Transverse colon (tissue), 4 donors: ENCODE measurements at regions not wholly inside any gene's neighbourhood (a gene's known extent, or its start where the extent isn't known, plus 50 kb on each side); places are given as distances from the start of the nearest gene placed in this dataset.

ENCODE experiments used
- DNase-seq: peaks from one replicate; pipeline ENCODE4 v3.0.0-alpha.2; 2019
- H3K27ac ChIP-seq, 4 donors: fragments of 200-600 bp; sonication (generic); 2 replicates each; pipeline ENCODE4 v1.5.1; 2016 to 2018; ENCODE audit warnings: inconsistent platforms in 4 of 4
- H3K27me3 ChIP-seq: fragments of 200-600 bp; sonication (generic); 2 replicates; pipeline ENCODE4 v1.5.1; 2017; ENCODE audit warnings: inconsistent platforms
- H3K36me3 ChIP-seq, 4 donors: fragments of 200-600 bp; sonication (generic); 2 replicates each; pipeline ENCODE4 v1.5.1; 2017 to 2019; ENCODE audit warnings: inconsistent platforms in 4 of 4
- H3K4me1 ChIP-seq, 4 donors: fragments of 200-600 bp; sonication (generic); 2 replicates each; pipeline ENCODE4 v1.5.1; 2017 to 2020; ENCODE audit warnings: inconsistent platforms in 4 of 4
- H3K4me3 ChIP-seq, 4 donors: fragments of 200-600 bp; sonication (generic); 1 replicate in 1 of 4; 2 replicates in 3 of 4; pipeline versions ENCODE4 v1.5.1 to v1.6.1; 2017 to 2019; ENCODE audit warnings: inconsistent platforms in 4 of 4
- H3K9me3 ChIP-seq, 2 donors: fragments of 200-600 bp; sonication (generic); 2 replicates each; pipeline ENCODE4 v1.5.1; 2017 to 2019; ENCODE audit warnings: inconsistent platforms in 2 of 2
- EP300 ChIP-seq: sonication (generic); formaldehyde crosslinking; IDR thresholded peaks from one replicate; pipeline ENCODE4 v1.6.1; 2017; ENCODE audit warnings: antibody characterized with exemption, low read depth
- POLR2A ChIP-seq: fragments of 450-650 bp; IDR thresholded peaks from one replicate; pipeline ENCODE4 v1.6.1; 2016; ENCODE audit warnings: antibody characterized with exemption, mild to moderate bottlenecking, moderate library complexity
- POLR2AphosphoS5 ChIP-seq, 3 donors: sonication (generic); formaldehyde crosslinking; IDR thresholded peaks; one replicate each; pipeline ENCODE4 v1.6.1; 2016; ENCODE audit warnings: antibody characterized with exemption in 3 of 3
- WGBS, 2 donors: methylation state at CpG; one replicate each; pipeline ENCODE4 v1.1.5; 2018; ENCODE audit warnings: low coverage in 1 of 2; 5-methylcytosine and 5-hydroxymethylcytosine counted together
- in situ Hi-C, 4 donors: fragments of 200-750 bp; cut with MboI; loops; one replicate each; pipeline versions ENCODE4 v1.15.0 to v1.15.1; 2017; ENCODE audit warnings: low sequenced_read_pairs in 3 of 4, low pct_ligation_motif_present in 1 of 4, low pct_unique_long_range_greater_than_20kb in 1 of 4
- intact Hi-C: fragments of 100-400 bp; cut with DNase I; formaldehyde crosslinking; loops from one replicate; pipeline ENCODE4 v1.15.1; 2023; ENCODE audit warnings: low total_unique reads
- TF ChIP-seq, protein P1 (sequence below), 5 experiments: fragments of 200-600 bp in 3 of 5; fragments of 450-650 bp in 2 of 5; sonication (generic) in 3 of 5; IDR thresholded peaks; 1 replicate in 2 of 5; 2 replicates in 3 of 5; pipeline ENCODE4 v1.5.1; 2016 to 2017; ENCODE audit warnings: antibody characterized with exemption in 5 of 5, inconsistent platforms in 3 of 5, mild to moderate bottlenecking in 2 of 5, moderate library complexity in 1 of 5

GRCh38 chr7:156527458-156527890 lies 113.1 kb upstream of the RNF32 start:
- intact Hi-C loops (no loop called here), in situ Hi-C loops (no loop called here)
- 23 to 35% methylated on average over 2 to 4 of the region's 4 CpGs for WGBS, 2 donors
- H3K9me3 ChIP-seq: no peaks in the 10 kb centered on the region
- no peak overlapping the region for H3K4me3 ChIP-seq
- peaks cover 0 to 9% (median 4%) of the 10 kb centered on the region in 4 donors for H3K4me1 ChIP-seq
- DNase-seq: peak; percentile 56
- no peaks in the 10 kb centered on the region for H3K36me3 ChIP-seq
- no peaks in the 10 kb centered on the region for H3K27me3 ChIP-seq
- H3K27ac ChIP-seq: peak overlapping the region; percentile 32 to 43 (median 39)
- TF ChIP-seq POLR2A (no peak), POLR2AphosphoS5 (IDR thresholded peaks at IDR 0.05) (no peak), EP300 (no peak)
- TF ChIP-seq, protein P1, sequence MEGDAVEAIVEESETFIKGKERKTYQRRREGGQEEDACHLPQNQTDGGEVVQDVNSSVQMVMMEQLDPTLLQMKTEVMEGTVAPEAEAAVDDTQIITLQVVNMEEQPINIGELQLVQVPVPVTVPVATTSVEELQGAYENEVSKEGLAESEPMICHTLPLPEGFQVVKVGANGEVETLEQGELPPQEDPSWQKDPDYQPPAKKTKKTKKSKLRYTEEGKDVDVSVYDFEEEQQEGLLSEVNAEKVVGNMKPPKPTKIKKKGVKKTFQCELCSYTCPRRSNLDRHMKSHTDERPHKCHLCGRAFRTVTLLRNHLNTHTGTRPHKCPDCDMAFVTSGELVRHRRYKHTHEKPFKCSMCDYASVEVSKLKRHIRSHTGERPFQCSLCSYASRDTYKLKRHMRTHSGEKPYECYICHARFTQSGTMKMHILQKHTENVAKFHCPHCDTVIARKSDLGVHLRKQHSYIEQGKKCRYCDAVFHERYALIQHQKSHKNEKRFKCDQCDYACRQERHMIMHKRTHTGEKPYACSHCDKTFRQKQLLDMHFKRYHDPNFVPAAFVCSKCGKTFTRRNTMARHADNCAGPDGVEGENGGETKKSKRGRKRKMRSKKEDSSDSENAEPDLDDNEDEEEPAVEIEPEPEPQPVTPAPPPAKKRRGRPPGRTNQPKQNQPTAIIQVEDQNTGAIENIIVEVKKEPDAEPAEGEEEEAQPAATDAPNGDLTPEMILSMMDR (IDR thresholded peaks at IDR 0.05): no peak

DNA sequence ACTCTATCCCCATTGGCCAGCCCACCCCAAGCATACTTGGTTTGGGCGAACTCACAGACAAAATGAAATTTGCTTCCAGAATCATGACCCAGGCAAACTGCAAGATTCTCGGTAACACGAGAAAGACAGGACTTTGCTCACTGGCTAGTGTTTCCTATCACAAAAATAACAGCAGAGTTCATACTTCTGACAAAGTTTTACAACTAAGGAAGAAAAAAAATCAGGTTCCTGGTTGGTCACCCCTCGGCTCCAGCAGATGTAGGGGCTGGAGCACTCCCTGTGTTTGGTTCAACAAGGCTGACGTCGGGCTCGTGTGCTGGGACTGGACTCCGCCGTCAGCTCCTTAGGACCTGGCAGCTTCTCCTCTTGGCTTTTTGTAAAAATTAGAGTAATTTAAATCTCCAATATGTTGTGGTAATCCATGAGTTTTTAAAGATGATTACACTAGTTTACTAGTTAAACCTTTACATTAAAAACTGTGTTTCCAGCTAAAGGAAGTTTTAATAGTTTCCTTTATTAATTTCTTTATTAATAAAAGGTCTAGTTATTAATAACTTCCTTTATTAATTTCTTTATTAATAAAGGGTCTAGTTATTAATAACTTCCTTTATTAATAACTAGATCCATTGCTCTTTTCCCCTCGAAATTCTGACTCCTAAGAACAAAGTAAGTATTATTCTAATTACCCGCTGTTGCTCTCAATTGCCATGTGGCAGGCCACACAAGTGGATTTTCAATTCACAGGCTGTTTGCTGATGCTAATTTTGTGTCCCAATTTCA lies 115.6 kb upstream of the RNF32 start:
- intact Hi-C loops: no loop called here
- H3K27me3 ChIP-seq: no peaks in the 10 kb centered on the region
- in situ Hi-C loops: no loop called here
- H3K36me3 ChIP-seq: no peaks in the 10 kb centered on the region
- no peak for DNase-seq
- H3K27ac ChIP-seq: no peak overlapping the region
- no peaks in the 10 kb centered on the region for H3K9me3 ChIP-seq
- H3K4me3 ChIP-seq: no peak overlapping the region
- TF ChIP-seq, protein P1 (IDR thresholded peaks at IDR 0.05): no peak
- TF ChIP-seq EP300: no peak
- TF ChIP-seq POLR2A: no peak
- peaks cover 0 to 9% (median 4%) of the 10 kb centered on the region in 4 donors for H3K4me1 ChIP-seq
- WGBS, 2 donors: 76 to 79% methylated on average over 10 to 11 of the region's 11 CpGs

DNA sequence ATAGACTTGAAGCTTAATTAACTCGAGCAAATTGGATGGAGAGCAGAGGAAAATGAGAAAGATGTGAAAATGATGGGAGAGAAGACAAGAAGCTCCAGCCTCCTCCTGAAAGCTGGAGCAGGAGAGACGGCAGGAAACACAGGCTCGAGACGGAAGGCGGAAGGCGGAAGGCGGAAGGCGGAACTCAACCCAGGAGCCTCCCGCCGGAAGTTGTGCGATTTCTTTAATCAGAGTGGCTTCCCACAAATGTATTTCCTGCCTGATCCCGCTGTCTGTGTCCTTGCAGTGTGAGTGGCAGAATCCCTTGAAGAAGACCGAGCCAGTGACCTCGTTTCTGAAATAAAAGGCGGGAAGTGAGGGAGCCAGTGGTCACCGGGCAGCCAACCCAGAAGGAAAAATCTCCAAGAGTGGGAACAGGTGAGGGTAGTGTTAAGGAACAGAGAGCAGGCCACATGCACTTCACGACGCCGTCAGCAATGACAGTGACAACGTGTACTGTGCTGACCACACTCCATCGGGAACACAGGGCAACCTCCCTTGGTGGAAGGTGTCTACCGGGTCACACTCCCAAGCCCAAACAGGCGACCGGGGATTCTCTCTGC lies 117.0 kb upstream of the RNF32 start:
- WGBS, 2 donors: 83 to 88% methylated on average over 1 to 24 of the region's 24 CpGs
- in situ Hi-C loops: no loop called here
- Histone ChIP-seq H3K27me3 (no peaks in the 10 kb centered on the region), H3K4me3 (no peak overlapping the region), H3K36me3 (no peaks in the 10 kb centered on the region), H3K9me3 (no peaks in the 10 kb centered on the region), H3K27ac (no peak overlapping the region), H3K4me1 (peaks cover 0 to 9% (median 4%) of the 10 kb centered on the region in 4 donors)
- no peak for DNase-seq
- intact Hi-C loops: no loop called here
- TF ChIP-seq POLR2A (no peak), POLR2AphosphoS5 (IDR thresholded peaks at IDR 0.05) (no peak), EP300 (no peak)
- TF ChIP-seq, protein P1 (IDR thresholded peaks at IDR 0.05): no peak

- Histone ChIP-seq H3K9me3 (no peaks in the 10 kb centered on the region), H3K36me3 (no peaks in the 10 kb centered on the region), H3K27me3 (no peaks in the 10 kb centered on the region), H3K4me3 (no peak overlapping the region), H3K27ac (no peak overlapping the region), H3K4me1 (peaks cover 0 to 4% (median 2%) of the 10 kb centered on the region in 4 donors)
- TF ChIP-seq, protein P1 (IDR thresholded peaks at IDR 0.05): no peak
- TF ChIP-seq POLR2AphosphoS5 (IDR thresholded peaks at IDR 0.05): no peak
- no peak for TF ChIP-seq EP300
- no peak for TF ChIP-seq POLR2A
- in situ Hi-C loops (no loop called here), intact Hi-C loops (no loop called here)
- 90 to 100% methylated on average over 3 to 17 of the region's 17 CpGs for WGBS, 2 donors
- no peak for DNase-seq
These were observed 117.8 kb upstream of the RNF32 start for GRCh38 chr7:156522801-156523200.
